GM23248 (cell line): ENCODE measurements at regions not wholly inside any gene's neighbourhood (a gene's known extent, or its start where the extent isn't known, plus 50 kb on each side); places are given as distances from the start of the nearest gene placed in this dataset.

Source experiments
- DNase-seq: peaks from one replicate; pipeline ENCODE4 v3.0.0-alpha.2; 2015
- H2AFZ ChIP-seq: fragments of 200-600 bp; sonication (generic); 2 replicates; pipeline ENCODE4 v1.6.1; 2016; ENCODE audit warnings: antibody characterized with exemption
- H3F3A ChIP-seq: fragments of 200-600 bp; sonication (generic); 2 replicates; pipeline ENCODE4 v1.6.1; 2016; ENCODE audit warnings: mild to moderate bottlenecking, antibody characterized with exemption, mixed run types; ENCODE audit not compliant: insufficient read depth
- H3K27ac ChIP-seq: fragments of 200-600 bp; sonication (generic); 2 replicates; pipeline ENCODE4 v1.5.1; 2016; ENCODE audit warnings: mild to moderate bottlenecking
- H3K27me3 ChIP-seq: fragments of 200-600 bp; sonication (generic); replicated peaks from 2 replicates; pipeline ENCODE4 v1.6.1; 2016; ENCODE audit warnings: mild to moderate bottlenecking; ENCODE audit not compliant: insufficient read depth
- H3K36me3 ChIP-seq: fragments of 200-600 bp; sonication (generic); 2 replicates; pipeline ENCODE4 v1.6.1; 2016; ENCODE audit warnings: low read depth, mild to moderate bottlenecking
- H3K4me1 ChIP-seq: fragments of 200-600 bp; sonication (generic); 2 replicates; pipeline ENCODE4 v1.6.1; 2016; ENCODE audit warnings: mild to moderate bottlenecking; ENCODE audit not compliant: insufficient read depth
- H3K4me2 ChIP-seq: fragments of 200-600 bp; sonication (generic); one replicate; pipeline ENCODE4 v1.6.1; 2016; ENCODE audit warnings: mild to moderate bottlenecking; ENCODE audit not compliant: unreplicated experiment
- H3K4me3 ChIP-seq: fragments of 200-600 bp; sonication (generic); 2 replicates; pipeline ENCODE4 v1.5.1; 2016; ENCODE audit warnings: mild to moderate bottlenecking
- H3K79me2 ChIP-seq: fragments of 200-600 bp; sonication (generic); 2 replicates; pipeline ENCODE4 v1.6.1; 2016; ENCODE audit warnings: mild to moderate bottlenecking; ENCODE audit not compliant: insufficient read depth
- H3K9ac ChIP-seq: fragments of 200-600 bp; sonication (generic); 2 replicates; pipeline ENCODE4 v1.6.1; 2016; ENCODE audit warnings: mild to moderate bottlenecking
- H3K9me2 ChIP-seq: fragments of 200-600 bp; sonication (generic); 2 replicates; pipeline ENCODE4 v1.6.1; 2016; ENCODE audit warnings: mixed run types, mild to moderate bottlenecking, moderate library complexity; ENCODE audit not compliant: insufficient read depth
- H3K9me3 ChIP-seq: fragments of 200-600 bp; sonication (generic); one replicate; pipeline ENCODE4 v1.6.1; 2017; ENCODE audit warnings: low read depth
- H4K20me1 ChIP-seq: fragments of 200-600 bp; sonication (generic); 2 replicates; pipeline ENCODE4 v1.6.0; 2016; ENCODE audit not compliant: insufficient read depth
- EZH2 ChIP-seq: fragments of 200-600 bp; sonication (generic); IDR thresholded peaks from 2 replicates; pipeline ENCODE4 v1.6.1; 2018; ENCODE audit warnings: antibody characterized with exemption, mild to moderate bottlenecking; ENCODE audit not compliant: insufficient read depth, poor library complexity, severe bottlenecking
- EZH2phosphoT487 ChIP-seq: fragments of 200-600 bp; sonication (generic); IDR thresholded peaks from 2 replicates; pipeline ENCODE4 v1.6.1; 2018; ENCODE audit warnings: antibody characterized with exemption, moderate library complexity, mild to moderate bottlenecking, low read depth; ENCODE audit not compliant: insufficient read depth
- WGBS, 2 experiments: methylation state at CpG; one replicate each; pipeline ENCODE4 v1.1.6; 2015 to 2017; ENCODE audit warnings: low lambda C conversion rate in 2 of 2, low coverage in 1 of 2; ENCODE audit errors: missing lambda C conversion rate in 2 of 2; 5-methylcytosine and 5-hydroxymethylcytosine counted together
- in situ Hi-C: fragments of 300-500 bp; cut with MboI; formaldehyde crosslinking; loops from 2 replicates; pipeline ENCODE4 v1.15.0; 2020

DNA sequence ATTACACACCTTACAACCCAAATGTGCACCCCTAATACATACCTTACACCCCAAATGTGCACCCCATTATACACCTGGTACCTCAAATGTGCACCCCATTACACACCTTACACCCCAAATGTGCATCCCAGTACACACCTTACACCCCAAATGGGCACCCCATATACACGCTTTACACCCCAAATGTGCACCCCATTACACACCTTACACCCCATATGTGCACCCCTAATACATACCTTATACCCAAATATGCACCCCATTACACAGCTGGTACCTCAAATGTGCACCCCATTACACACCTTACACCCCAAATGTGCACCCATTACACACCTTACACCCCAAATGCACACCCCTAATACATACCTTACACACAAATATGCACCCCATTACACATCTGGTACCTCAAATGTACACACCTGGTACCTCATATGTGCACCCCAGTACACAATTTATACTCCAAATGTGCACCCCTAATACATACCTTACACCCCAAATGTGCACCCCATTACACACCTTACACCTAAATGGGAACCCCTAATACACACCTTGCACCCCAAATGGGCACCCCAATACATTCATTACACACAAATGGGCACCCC, 106.3 kb downstream of the KLF6 start:
- 27% methylated on average over 1 of the region's 1 CpG for WGBS, 2 experiments
- TF ChIP-seq EZH2 (no peak), EZH2phosphoT487 (no peak)
- Histone ChIP-seq H3K4me3 (no peak overlapping the region), H3K9me2 (no peaks in the 10 kb centered on the region), H3F3A (no peaks in the 10 kb centered on the region), H3K4me2 (no peak overlapping the region), H3K79me2 (no peaks in the 10 kb centered on the region), H4K20me1 (no peaks in the 10 kb centered on the region), H3K9me3 (no peaks in the 10 kb centered on the region), H3K27ac (no peak overlapping the region), H3K4me1 (no peaks in the 10 kb centered on the region), H2AFZ (no peak overlapping the region), H3K27me3 (no peaks in the 10 kb centered on the region), H3K36me3 (no peaks in the 10 kb centered on the region), H3K9ac (no peak overlapping the region)
- in situ Hi-C loops = no loop called here
- no peak for DNase-seq

DNA sequence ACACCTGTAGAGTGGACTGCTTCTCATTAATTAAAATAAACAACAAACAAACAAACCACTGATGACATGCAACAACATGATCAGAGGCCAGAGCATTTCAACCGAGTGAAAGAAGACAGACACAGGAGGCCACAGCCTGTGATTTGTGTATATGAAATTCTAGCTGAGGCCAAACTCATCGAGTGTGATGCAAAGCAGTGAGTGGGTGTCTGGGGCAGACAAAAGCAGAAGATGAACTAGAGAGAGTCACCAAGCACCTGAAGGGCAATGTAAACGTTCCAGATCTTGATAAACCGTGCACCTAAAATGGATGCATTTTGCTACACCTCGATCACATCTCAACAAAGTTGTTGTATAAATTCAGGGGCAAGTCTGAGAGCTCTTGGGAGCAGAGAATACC, 108.4 kb downstream of the KLF6 start:
- no peaks in the 10 kb centered on the region for H3K27me3 ChIP-seq
- no peaks in the 10 kb centered on the region for H3K9me3 ChIP-seq
- in situ Hi-C loops = no loop called here
- no peak for DNase-seq
- no peaks in the 10 kb centered on the region for H3K79me2 ChIP-seq
- no peak overlapping the region for H3K27ac ChIP-seq
- H4K20me1 ChIP-seq = no peaks in the 10 kb centered on the region
- no peak overlapping the region for H3K9ac ChIP-seq
- H3K4me1 ChIP-seq = no peaks in the 10 kb centered on the region
- H2AFZ ChIP-seq = no peak overlapping the region
- no peaks in the 10 kb centered on the region for H3F3A ChIP-seq
- no peaks in the 10 kb centered on the region for H3K36me3 ChIP-seq
- H3K9me2 ChIP-seq = no peaks in the 10 kb centered on the region
- WGBS, 2 experiments = 81 to 84% methylated on average over 5 of the region's 5 CpGs
- TF ChIP-seq EZH2phosphoT487 (no peak), EZH2 (no peak)
- no peak overlapping the region for H3K4me3 ChIP-seq
- H3K4me2 ChIP-seq = no peak overlapping the region

DNA sequence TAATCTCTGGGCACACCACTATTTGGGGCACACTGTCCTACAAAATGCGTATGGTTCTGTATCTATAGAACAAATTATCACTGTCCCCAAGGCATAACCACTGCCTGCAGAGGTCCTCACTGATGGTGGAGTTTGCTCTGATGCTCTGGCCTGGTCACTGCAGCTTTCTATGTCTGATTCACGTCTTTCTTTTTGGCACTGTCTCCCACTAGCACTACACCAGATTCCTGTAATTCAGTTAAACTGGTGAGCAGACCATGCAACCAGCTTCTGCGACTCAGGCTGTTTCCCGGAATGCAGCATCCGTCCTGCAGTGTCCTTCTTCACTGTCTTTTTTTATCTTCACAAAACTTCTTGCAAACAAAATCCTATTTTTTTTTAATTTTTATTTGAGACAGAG, 112.8 kb downstream of the KLF6 start:
- Histone ChIP-seq H4K20me1 (no peaks in the 10 kb centered on the region), H3K36me3 (no peaks in the 10 kb centered on the region), H3K9me2 (no peaks in the 10 kb centered on the region), H3K79me2 (no peaks in the 10 kb centered on the region), H3K9ac (no peak overlapping the region), H3K27ac (no peak overlapping the region), H3F3A (no peaks in the 10 kb centered on the region), H3K4me2 (no peak overlapping the region), H3K27me3 (no peaks in the 10 kb centered on the region), H3K4me1 (no peaks in the 10 kb centered on the region), H3K9me3 (no peaks in the 10 kb centered on the region), H3K4me3 (no peak overlapping the region), H2AFZ (no peak overlapping the region)
- peak; percentile 25 for DNase-seq
- TF ChIP-seq EZH2phosphoT487 = no peak
- TF ChIP-seq EZH2 = no peak
- 78 to 80% methylated on average over 5 of the region's 5 CpGs for WGBS, 2 experiments
- in situ Hi-C loops = no loop called here

DNA sequence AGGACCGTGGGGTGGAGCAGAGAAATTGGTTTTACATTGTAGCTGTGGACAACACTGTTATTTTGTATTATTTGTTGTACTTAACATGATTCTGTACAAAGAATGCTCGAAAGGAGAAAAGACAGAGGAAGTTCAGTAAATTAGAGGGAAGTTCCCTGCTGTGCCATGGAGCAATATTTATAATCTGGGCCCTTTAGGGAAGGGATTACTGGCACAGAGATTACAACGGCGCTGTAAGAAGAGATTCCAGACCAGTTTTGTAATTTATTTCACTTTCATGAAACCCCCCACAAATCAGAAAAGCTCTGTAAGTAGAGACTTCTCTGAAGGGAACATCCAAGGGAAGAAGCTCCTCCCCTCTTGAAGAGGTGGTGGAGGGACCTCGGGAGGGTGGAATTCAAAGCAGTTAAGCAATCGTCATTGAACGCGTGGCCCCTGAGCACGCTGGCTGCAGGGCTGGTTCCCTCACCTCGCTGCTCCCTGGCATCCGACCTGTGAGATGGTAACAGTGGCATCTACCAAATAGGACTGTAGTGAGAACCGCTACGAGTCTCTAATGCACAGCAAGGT, 113.5 kb downstream of the KLF6 start:
- Histone ChIP-seq H3K36me3 (no peaks in the 10 kb centered on the region), H3K9ac (no peak overlapping the region), H2AFZ (no peak overlapping the region), H3K9me3 (no peaks in the 10 kb centered on the region), H3K79me2 (no peaks in the 10 kb centered on the region), H3K9me2 (no peaks in the 10 kb centered on the region), H4K20me1 (no peaks in the 10 kb centered on the region), H3K4me1 (no peaks in the 10 kb centered on the region), H3K4me3 (no peak overlapping the region), H3F3A (no peaks in the 10 kb centered on the region), H3K4me2 (no peak overlapping the region), H3K27me3 (no peaks in the 10 kb centered on the region), H3K27ac (no peak overlapping the region)
- in situ Hi-C loops = no loop called here
- TF ChIP-seq EZH2 (no peak), EZH2phosphoT487 (no peak)
- 69 to 73% methylated on average over 13 of the region's 13 CpGs for WGBS, 2 experiments
- DNase-seq = no peak
